ENCODE measurements at regions not wholly inside any gene's neighbourhood (a gene's known extent, or its start where the extent isn't known, plus 50 kb on each side); places are given as distances from the start of the nearest gene placed in this dataset.

- TF ChIP-seq ZIK1 (CRISPR knock-in tag; IDR thresholded peaks at IDR 0.05; ENCODE audit: borderline replicate concordance, low read depth) (no peak), CAMTA2 (CRISPR knock-in tag; IDR thresholded peaks at IDR 0.05; ENCODE audit: borderline replicate concordance) (no peak), ZNF205 (CRISPR knock-in tag; IDR thresholded peaks at IDR 0.05) (no peak), ZNF510 (CRISPR knock-in tag; IDR thresholded peaks at IDR 0.05; ENCODE audit: low read depth) (no peak), ZNF570 (CRISPR knock-in tag; IDR thresholded peaks at IDR 0.05; ENCODE audit: borderline replicate concordance) (no peak)
- TF ChIP-seq, protein P1, sequence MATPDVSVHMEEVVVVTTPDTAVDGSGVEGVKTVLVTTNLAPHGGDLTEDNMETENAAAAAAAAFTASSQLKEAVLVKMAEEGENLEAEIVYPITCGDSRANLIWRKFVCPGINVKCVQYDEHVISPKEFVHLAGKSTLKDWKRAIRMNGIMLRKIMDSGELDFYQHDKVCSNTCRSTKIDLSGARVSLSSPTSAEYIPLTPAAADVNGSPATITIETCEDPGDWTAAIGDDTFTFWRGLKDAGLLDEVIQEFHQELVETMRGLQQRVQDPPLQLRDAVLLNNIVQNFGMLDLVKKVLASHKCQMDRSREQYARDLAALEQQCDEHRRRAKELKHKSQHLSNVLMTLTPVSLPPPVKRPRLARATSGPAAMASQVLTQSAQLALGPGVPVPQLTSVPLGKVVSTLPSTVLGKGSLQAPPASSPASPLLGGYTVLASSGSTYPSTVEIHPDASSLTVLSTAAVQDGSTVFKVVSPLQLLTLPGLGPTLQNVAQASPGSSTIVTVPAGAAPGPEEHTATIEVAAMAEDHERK (CRISPR knock-in tag; IDR thresholded peaks at IDR 0.05; ENCODE audit: low read depth) = no peak
- TF ChIP-seq, protein P2, sequence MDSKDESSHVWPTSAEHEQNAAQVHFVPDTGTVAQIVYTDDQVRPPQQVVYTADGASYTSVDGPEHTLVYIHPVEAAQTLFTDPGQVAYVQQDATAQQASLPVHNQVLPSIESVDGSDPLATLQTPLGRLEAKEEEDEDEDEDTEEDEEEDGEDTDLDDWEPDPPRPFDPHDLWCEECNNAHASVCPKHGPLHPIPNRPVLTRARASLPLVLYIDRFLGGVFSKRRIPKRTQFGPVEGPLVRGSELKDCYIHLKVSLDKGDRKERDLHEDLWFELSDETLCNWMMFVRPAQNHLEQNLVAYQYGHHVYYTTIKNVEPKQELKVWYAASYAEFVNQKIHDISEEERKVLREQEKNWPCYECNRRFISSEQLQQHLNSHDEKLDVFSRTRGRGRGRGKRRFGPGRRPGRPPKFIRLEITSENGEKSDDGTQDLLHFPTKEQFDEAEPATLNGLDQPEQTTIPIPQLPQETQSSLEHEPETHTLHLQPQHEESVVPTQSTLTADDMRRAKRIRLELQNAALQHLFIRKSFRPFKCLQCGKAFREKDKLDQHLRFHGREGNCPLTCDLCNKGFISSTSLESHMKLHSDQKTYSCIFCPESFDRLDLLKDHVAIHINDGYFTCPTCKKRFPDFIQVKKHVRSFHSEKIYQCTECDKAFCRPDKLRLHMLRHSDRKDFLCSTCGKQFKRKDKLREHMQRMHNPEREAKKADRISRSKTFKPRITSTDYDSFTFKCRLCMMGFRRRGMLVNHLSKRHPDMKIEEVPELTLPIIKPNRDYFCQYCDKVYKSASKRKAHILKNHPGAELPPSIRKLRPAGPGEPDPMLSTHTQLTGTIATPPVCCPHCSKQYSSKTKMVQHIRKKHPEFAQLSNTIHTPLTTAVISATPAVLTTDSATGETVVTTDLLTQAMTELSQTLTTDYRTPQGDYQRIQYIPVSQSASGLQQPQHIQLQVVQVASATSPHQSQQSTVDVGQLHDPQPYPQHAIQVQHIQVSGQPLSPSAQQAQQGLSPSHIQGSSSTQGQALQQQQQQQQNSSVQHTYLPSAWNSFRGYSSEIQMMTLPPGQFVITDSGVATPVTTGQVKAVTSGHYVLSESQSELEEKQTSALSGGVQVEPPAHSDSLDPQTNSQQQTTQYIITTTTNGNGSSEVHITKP (CRISPR knock-in tag; IDR thresholded peaks at IDR 0.05; ENCODE audit: low read depth) = no peak
These were observed 400.3 kb downstream of the CD109 start (continued) for GRCh38 chr6:74096329-74096728.

DNA sequence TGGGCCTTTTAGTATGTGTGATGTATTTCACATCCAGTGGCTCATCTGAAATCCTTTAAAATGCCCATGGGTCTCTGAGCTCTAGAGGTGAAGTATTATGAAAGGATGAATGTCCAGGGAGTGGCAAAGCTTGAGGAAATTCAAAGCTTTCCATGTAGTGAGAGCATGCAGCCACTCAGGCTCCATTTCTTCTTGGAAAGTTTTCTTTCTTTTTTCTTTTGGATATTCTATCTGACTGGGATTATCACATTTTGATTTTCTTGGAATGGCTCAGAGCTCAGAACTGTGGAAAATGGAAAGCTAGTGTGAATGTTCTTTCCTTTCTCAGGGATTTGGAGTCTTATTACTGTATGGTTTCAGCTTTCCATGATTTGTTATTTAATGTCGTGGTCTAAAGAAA is 397.4 kb downstream of the CD109 start:
- FAIRE-seq = no peak
- TF ChIP-seq NCOA5 (CRISPR knock-in tag; IDR thresholded peaks at IDR 0.05) (no peak), HOXA5 (CRISPR knock-in tag; IDR thresholded peaks at IDR 0.05) (no peak), ZNF274 (CRISPR knock-in tag; IDR thresholded peaks at IDR 0.05) (no peak), ZNF33A (CRISPR knock-in tag; IDR thresholded peaks at IDR 0.05; ENCODE audit: borderline replicate concordance) (no peak), ZNF276 (CRISPR knock-in tag; IDR thresholded peaks at IDR 0.05; ENCODE audit: low read depth) (no peak)
- TF ChIP-seq, protein P2 (CRISPR knock-in tag; IDR thresholded peaks at IDR 0.05; ENCODE audit: low read depth) = no peak

More for the DNA sequence above, 397.4 kb downstream of the CD109 start:
- no peaks in the 10 kb centered on the region for H3K9me3 ChIP-seq (ENCODE audit: low read length)
- H3K9ac ChIP-seq (ENCODE audit: insufficient read depth, low read depth, low read length) = no peak overlapping the region
- ATAC-seq = no peak
- H3K79me2 ChIP-seq (ENCODE audit: insufficient read depth, low read length) = no peaks in the 10 kb centered on the region
- no peak for DNase-seq (ENCODE audit: low spot score)
- no peak overlapping the region for H2AFZ ChIP-seq (ENCODE audit: low read length)
- H3K36me3 ChIP-seq (replicated peaks in 1 of 2; ENCODE audit: control insufficient read depth in 1 of 2, insufficient read depth in 2 of 2, low read length in 2 of 2) = no peaks in the 10 kb centered on the region
- ChIA-PET CTCF (ENCODE audit: low intra/inter-chr PET ratio, low total read pairs) (no interaction called here), POLR2A (no interaction called here)
- H3K4me1 ChIP-seq (ENCODE audit: insufficient read depth, low read length) = no peaks in the 10 kb centered on the region
- no peak overlapping the region for H3K4me2 ChIP-seq (ENCODE audit: low read depth, low read length)
- no peak overlapping the region for H3K4me3 ChIP-seq (replicated peaks in 1 of 3; ENCODE audit: insufficient read depth in 1 of 3, low read depth in 2 of 3, low read length in 3 of 3)
- 3% methylated on average over 1 of the region's 1 CpG for whole genome bisulfite sequencing (ENCODE audit: low lambda C conversion rate)
- in situ Hi-C loops (cut with HindIII; ENCODE audit: extremely low pct_ligation_motif_present, low pct_unique_long_range_greater_than_20kb) (loop anchor here (10.0 kb wide), 1 partner anchor 1111 kb away; the partner anchor contains the start of gene COL12A1), intact Hi-C loops (cut with micrococcal nuclease; ENCODE audit: unreplicated experiment) (no loop called here)
- no TSS peak for BruUV-seq (replicated peaks)
- H3K27me3 ChIP-seq (ENCODE audit: control insufficient read depth in 1 of 2, insufficient read depth in 2 of 2, low read length in 2 of 2) = no peaks in the 10 kb centered on the region
- no peaks in the 10 kb centered on the region for H4K20me1 ChIP-seq (ENCODE audit: insufficient read depth, low read length)
- H3K27ac ChIP-seq (ENCODE audit: extremely low read length, insufficient read depth, low read length) = no peak overlapping the region

Data from HepG2 (cell line).